Stromal cell of bone marrow (primary cell): ENCODE measurements at regions not wholly inside any gene's neighbourhood (a gene's known extent, or its start where the extent isn't known, plus 50 kb on each side); places are given as distances from the start of the nearest gene placed in this dataset.
A peak's percentile ranks its signal among the peaks of the same experiment; 100 is the strongest.
"Not testable (repeated sequence)": the region's sequence is repeated elsewhere in the genome, so short reads cannot be mapped to it uniquely, and the experiment has no call there.

Experiments
- DNase-seq: peaks from one replicate; pipeline ENCODE4 v3.0.0-alpha.2; 2012; ENCODE audit warnings: low read depth

DNA sequence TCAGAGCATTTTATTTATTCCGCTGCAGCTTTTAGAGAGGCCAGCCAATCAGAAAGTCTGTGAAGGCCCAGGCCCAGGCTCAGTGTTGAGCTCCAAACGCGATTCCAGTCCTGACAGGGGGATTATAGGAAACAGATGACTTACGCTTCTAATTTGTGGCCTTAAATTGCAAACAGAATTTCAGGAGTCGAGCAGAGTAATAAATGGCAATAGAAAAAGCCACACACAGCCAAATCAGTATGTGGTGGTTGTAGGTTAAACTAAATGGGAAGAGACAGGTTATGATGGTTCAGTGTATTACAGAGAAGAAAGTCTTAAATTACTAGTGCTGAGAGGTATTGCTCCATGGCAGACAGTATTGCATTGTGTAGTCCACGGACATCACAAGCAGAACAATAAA, 131.0 kb upstream of the ZEB2 start:
- no peak for DNase-seq

DNA sequence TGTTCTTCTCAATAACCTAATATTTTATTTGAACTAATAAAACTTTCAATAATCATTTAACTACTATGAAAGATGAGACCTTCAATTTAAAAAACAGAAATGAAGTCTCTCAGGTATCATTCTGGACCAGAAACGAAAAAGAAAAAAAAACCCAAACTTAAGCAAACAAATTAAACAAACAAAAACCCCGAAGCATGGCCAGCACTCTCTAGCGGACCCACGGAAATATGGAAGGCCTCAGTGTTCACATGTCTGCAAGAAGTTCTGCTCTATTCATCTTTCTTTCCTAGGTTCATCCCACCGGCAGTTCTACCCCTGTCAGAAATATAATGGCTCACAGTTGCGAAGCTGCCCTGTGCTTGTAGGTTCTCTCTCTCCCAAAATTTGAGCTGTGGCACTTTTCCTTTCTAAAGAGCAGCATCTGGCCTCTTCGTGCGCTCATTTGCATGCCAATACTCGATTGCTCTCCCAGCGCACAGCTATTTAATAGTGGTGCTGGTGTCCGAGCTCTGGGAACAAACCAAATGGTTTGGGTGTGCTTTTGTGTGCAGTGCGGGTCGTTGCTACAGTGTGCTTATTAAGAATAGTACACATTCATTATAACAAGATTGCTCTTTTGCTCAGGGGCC, 129.0 kb upstream of the ZEB2 start:
- DNase-seq, result no peak

DNA sequence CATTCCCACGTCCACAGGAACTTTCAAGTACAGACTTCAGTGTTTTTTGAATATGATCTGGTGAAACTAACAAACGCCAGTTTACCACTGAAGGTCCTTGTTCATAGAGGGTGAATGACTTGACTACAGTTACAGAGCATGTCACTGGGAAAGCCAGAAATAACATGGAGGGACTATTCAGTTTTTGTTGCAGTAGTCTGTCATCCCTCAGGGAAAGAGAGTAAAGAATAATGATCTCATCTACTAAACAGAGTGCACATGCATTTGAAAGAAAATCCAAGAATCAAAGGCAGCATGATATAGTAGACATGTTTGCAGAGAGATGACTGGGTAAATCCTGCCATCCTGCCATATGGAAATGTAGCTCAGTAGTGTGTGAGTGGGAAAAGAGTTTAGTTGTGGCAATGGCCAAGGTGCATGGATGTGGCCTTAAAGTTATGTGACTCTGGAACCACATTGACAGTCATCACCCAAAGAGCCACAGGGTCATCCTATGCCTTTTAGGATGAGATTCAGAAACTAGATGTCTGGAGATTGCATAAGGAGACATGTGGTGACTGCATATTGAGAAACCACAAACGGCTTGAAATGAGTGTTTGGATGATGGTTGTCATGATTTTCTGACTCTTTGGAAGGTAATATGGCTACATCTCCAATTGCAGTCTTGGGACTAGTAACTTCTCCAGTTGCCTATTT, 125.3 kb upstream of the ZEB2 start:
- DNase-seq, result peak; percentile 68

DNA sequence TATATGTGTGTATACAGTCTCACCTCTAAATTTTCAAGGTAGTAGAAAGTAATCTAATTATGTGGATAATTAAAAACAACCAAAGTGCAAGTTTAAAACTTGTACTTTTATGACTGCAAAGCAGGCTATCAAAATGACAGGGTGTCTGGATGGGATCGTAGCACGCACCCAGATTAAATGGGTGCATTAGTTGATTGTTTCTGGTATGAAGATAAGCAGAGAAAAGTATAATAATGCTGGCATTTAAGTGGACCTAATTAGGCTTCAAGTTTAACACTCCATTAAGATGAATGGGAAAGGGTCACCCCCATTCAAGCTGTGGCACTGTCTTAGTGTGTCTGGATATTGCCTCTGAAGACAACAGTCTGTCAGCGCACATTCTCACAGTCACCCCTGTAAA, 124.6 kb upstream of the ZEB2 start:
- no peak for DNase-seq

DNA sequence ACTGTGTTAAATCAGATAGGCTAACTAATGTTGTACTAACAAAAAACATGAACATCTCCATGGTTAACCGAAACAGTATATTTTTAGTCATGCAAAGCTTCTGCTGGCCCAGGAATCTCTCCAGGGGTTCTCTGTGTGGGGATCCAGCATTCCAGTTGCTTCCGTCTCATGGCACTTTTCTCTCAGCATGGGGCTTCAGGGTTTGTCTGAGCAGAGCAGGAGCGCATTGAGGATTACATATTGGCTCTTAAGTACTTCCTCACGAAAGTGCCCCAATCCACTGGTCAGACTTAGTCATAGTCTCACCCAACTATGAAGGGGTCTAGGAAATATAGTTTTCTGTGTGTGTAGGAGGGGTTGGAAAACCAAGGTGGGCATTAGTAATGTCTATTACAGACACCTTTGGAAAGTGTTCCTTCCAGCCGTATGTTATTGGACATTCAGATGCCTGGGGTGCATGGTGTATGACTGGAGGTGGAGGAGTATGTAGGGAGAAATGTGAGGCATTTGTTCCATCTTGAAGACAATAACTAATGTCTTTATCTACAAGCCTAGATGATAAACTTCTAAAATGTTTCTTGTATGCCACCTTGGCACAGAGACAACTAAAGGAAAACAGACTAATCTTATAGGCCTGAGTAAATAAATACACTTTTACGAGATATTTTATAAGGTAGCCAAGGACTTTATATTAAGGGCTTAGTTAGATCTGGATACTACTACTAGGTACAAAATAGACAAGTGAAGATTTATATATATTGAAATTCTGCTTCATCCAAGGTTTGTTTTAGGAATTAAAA, 123.8 kb upstream of the ZEB2 start:
- DNase-seq, result no peak

DNA sequence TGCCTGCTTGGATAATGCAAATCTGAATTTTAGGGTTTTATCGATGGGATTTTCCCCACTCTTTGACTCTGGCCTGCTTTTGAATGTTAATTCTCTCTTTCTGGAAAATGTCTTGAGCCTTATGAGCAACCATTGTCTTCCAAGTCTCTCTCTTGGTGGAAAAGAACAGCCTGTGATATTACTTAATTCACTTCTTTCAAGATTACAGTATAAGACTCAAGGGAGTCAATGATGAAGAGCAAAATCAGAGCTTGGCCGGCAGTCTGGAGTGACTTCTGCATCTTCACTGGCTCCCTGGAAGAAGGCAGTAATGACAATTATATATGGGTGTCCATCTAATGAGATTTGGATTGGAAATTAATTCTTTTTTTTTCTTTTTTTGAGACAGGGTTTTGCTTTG, 122.9 kb upstream of the ZEB2 start:
- DNase-seq, result no peak

DNA sequence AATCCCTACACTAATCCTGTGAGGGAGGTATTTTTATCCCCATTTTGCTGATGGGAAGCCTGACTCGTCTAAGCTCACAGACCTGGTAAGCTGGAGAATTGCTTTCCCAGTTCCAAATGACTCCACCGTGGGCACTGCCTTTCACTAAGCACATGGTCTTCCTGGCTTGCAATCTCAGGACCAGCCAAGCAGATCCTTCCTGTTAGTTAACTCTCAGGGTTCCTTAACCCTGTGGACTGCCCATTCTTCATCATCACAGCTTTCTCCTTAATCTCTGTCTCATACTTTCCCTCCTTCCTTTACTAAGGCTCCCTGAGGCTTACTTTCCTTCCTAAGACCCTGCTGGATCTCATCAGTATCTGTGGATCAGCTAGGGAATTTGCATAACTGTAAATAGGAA, 122.2 kb upstream of the ZEB2 start:
- DNase-seq, result no peak

DNA sequence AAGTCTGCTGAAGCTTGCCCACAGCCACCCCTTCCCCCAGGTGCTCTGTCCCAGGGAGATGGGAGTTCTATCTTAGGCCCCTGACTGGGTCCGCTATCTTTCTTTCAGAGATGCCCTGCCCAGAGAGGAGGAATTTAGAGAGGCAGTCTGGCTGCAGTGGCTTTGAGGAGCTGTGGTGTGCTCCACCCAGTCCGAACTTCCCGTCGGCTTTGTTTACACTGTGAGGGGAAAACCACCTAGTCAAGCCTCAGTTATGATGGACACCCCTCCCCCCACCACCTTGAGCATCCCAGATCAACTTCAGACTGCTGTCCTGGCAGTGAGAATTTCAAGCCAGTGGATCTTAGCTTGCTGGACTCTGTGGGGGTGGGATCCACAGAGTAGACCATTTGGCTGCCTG, 118.3 kb upstream of the ZEB2 start:
- not testable (repeated sequence) for DNase-seq

DNA sequence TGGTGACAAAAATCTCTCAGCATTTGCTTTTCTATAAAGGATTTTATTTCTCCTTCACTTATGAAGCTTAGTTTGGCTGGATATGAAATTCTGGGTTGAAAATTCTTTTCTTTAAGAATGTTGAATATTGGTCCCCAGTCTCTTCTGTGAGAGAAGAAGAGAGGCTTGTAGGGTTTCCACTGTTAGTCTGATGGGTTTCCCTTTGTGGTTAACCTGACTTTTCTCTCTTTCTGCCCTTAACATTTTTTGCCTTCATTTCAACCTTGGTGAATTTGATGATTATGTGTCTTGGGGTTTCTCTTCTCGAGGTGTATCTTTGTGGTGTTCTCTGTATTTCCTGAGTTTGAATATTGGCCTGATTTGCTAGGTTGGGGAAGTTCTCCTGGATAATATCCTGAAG, 116.9 kb upstream of the ZEB2 start:
- DNase-seq, result not testable (repeated sequence)

DNA sequence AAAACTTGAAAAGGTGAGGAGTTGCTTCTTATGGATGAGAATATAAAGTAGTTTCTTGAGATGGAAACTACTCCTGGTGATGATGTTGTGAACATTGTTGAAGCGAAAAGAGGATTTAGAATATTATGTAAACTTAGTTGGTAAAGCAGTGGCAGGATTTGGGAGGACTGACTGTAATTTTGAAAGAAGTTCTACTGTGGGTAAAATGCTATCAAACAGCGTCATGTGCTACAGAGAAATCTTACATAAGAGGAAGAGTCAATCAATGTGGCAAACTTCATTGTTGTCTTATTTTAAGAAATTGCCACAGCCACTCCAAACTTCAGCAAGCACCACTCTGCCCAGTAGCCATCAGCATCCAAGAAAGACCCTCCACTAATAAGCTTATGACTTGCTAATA, 112.9 kb upstream of the ZEB2 start:
- no peak for DNase-seq

DNA sequence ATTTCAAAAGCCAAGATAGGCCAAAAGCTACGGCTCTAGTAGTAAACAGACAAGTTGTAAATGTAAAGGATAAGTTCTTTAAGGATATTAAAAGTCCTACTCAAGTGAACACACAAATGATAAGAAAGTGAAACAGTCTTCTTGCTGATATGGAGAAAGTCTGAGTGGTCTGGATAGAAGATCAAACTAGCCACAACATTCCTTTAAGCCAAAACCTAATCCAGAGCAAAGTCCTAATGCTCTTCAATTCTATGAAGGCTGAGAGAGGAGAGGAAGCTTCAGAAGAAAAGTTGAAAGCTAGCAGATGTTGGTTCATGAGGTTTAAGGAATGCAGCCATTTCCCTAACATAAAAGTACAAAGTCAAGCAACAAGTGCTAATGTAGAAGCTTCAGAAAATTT, 111.7 kb upstream of the ZEB2 start:
- DNase-seq, result no peak

DNA sequence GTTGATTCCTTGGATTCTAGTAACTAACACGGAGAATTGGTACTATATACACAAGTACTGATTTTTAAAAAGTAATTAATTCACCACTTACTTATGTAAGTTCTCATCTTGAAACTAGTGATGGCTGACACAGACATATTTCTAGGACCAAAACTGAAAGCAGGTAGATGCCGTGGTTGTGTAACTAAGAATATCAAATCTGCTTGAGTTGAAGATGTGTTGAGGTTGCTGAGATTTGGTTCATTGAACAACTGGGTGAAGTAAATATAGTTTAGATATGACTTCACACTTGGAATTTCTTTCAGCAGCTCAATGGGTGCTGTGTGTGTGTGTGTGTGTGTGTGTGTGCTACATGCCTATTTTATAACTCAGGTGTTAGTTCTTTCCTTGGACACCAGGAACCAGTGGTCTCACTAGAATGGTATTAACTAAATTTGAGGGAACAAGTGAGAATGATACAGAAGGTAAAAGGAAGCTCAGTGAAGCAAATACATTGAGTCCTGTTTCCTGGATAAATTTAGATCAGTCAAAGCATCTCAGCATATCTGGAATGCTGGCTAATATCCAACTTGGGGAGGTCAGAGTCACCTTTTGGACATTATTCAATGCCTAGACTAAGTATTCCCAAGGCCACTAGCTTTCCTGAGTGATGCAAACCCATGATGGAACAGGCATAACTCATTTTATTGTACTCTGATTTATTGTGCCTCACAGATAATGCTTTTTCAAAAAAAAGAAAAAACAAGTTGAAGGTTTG, 110.7 kb upstream of the ZEB2 start:
- no peak for DNase-seq

DNA sequence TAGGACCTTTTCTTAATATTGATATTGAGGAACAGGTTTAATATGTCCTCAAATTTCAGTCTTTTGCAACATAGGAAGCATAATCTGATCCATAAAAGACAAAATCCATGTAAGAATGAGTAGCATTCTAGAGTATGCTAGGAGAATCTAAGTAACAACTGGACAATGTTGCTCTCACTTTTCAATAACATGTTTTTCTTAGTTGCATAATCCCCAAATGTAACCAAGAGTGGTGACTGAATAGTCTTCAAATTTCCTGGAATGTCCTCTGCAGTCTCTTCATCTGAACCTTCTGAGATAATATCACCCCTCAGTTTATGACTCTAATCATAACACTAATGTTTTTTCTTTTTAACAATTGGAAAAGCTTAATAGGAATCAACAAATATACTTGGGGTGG, 110.0 kb upstream of the ZEB2 start:
- no peak for DNase-seq

DNA sequence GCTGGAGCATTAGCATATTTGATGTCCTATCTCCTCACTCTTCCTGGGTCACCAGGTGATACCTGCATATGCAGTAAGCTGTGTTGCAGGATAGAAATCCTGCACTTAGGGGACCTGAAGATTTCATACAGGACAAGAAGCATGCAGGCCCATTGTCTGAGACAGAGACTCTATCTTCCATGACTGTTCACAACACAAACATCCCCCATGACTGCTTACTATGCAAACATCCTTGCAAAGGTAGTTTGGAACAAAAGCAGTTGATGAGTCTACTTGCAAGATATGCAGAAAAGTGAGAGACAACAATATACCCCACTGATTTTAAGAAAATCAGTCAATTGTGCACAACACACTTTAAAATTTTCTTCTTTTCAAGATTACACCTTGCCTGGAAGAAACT, 108.6 kb upstream of the ZEB2 start:
- DNase-seq, result no peak

DNA sequence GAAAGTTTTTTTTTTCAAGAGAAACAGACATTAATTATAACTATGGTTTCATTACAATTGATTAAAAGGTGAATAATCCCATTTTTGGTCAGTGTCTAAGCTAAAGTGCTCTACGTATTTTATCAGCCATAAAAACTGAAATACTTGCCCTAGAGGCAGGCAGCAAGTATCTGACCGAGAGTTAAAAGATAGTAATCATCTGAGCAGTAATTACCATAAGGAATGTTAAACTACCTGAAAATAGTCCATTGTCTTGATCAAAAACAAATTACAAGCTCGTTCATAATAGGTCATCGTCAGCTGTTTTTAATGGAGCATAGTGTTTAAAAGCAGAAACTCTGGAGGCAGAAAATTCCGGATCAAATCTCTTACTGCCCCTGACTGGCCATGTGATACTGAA, 105.7 kb upstream of the ZEB2 start:
- no peak for DNase-seq

DNA sequence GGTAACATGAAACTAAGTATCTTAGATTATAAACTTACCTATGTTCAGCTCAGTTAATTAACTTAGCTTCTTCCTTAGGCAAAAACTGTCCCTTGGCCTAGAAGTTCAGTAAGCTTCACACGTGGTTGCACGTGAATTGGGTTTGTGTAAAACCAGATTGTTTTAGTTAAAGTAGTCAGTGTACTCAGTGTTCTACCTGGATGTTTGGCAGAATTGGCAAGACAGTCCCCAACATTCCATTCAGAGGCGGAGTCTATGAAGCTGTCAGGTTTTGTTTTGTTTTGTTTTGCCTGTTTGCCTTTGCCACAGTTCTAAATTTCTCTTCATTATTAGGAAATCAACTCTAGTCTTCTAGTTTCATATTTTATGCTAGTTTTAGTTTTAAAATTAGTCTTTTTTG, 105.3 kb upstream of the ZEB2 start:
- no peak for DNase-seq

DNA sequence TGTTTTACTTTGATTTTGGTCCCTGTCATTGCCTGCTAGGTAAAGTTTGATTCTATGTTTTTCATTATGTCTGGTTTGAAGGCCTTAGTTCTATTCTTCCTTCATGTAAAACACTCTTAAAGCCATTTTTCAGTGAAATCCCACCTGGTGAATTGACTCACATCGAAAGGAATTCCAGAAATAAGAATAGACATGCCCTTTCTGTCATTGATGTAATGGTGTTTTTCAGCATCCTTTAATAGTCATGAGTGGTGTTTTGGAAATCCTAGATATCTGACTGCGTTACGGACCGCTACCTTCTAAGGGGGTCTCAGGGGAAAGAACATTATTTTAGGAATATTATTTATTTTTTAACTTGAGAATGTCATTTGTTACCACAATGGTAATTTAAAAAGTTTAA, 104.5 kb upstream of the ZEB2 start:
- DNase-seq, result no peak

DNA sequence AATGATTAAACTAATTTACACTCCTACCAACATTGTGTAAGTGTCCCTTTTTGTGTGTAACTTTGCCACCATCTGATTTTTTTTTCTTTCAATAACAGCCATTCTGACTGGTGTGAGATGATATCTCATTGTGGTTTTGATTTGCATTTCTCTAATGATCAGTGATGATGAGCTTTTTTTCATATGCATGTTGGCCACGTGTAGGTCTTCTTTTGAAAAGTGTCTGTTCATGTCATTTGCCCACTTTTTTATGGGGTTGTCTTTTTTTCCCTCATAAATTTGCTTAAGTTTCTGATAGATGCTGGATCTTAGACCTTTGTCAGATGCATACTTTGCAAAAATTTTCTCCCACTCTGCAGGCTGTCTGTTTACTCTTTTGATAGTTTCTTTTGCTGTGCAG, 102.5 kb upstream of the ZEB2 start:
- not testable (repeated sequence) for DNase-seq

DNA sequence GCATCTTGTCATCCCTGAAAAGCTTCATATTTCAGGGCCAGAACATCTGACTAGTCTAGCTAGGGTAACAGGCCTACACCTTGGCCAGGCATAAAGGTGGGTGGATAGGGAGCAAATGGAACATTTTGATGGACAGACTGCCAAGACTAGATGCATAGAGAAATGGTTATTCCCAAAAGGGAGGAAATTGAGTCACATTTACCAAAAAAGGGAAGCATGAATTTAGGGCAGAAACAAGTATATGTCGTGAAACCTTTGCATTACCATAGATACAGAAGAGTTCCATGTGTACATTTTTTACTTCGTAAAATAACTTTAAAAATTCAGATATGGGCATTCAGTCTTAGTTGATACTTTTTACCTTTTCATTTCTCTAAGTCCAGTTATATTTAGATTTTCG, 101.3 kb upstream of the ZEB2 start:
- DNase-seq, result no peak

DNA sequence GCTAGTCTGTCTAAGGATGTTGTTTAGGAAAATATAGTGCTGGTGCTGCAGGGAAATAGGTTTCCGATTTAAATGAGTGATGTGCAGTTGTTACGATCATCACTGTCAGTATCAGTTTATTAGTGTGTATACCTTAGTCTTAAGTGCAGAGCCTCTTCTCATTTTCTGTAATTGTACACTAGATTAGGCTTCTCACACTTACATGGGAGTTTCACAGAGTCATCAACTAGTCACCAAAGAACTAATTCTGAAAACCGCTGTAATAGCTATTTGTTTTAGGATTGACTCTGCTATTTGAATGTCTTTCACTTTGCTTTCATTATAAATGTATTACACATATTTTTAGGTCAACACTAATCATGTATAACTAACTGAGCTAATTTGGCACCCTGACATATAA, 99.8 kb upstream of the ZEB2 start:
- no peak for DNase-seq

DNA sequence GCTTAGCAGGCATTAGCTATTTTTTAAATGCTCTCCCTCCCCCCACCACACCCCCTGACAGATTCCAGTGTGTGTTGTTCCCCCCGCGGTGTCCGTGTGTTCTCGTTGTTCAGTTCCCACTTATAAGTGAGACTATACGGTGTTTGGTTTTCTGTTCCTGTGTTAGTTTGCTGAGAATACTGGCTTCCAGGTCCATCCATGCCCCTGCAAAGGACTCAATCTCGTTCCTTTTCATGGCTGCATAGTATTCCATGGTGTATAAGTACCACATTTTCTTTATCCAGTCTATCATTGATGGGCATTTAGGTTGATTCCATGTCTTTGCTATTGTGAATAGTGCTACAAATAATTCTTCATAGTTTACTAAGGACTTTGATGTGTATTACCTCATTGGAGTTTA, 97.3 kb upstream of the ZEB2 start:
- DNase-seq, result not testable (repeated sequence)

DNA sequence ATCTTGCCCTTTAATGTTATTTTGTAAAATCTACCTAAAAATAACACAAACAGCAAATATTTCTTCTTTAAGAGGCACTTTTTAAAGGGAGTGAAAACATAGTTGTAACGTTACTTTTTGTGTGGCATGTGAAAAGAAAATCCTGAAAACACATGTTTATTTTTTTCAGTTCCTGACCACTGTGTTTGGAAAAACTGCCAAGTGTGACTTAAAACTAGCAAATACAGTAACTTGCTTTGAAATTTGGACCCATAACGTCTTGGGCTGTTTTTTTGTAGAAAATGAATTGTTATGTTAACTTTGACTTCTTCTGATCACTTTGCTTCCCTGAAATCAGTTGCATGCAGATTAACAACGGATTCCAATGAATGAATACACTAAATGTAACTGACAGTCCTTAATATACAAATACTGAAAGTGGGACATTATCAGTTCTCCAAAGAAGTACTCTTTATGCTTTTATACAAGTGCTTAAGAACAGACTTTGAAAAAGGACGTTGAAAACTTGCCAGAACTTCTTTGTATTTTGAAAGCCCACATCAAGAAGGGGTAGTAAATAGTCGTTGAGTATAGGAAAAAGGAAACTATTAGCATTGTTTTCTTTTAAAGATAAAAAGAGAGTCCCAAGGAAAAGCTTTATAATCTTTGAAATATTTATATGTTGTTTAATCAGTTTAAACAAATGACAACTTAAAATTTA, 96.1 kb upstream of the ZEB2 start:
- DNase-seq, result no peak
